HG03439 (cell line): ENCODE measurements at regions not wholly inside any gene's neighbourhood (a gene's known extent, or its start where the extent isn't known, plus 50 kb on each side); places are given as distances from the start of the nearest gene placed in this dataset.
A peak's percentile ranks its signal among the peaks of the same experiment; 100 is the strongest.

Experiments used
- ATAC-seq: cut with Tn5 transposase; IDR thresholded peaks from one replicate; pipeline ENCODE4 v1.9.1; 2021; ENCODE audit warnings: mild to moderate bottlenecking, moderate library complexity; ENCODE audit not compliant: unreplicated experiment

- peak; percentile 81 for ATAC-seq
Measured at GRCh38 chr1:87437663-87438295, 109.1 kb downstream of the LMO4 start.

DNA sequence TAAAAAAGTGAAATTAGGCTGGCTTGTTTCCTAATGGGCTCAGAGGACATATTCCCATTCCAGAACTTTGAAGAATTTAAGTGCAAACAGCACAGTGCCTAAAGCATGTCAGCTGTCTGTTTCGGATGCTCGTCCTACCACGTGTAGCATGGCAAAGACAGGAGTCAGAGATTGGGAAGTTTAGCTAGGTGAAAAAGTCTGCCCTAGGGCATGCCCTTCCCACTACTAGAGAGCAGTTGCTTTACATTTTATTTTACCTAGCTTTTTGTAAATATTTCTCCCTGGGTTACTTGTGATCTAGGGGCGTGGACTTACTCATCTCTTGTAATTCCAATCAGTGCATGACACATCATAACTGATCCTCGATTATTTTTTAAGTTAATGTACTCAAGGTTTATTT lies 111.1 kb downstream of the LMO4 start:
- ATAC-seq, result no peak

DNA sequence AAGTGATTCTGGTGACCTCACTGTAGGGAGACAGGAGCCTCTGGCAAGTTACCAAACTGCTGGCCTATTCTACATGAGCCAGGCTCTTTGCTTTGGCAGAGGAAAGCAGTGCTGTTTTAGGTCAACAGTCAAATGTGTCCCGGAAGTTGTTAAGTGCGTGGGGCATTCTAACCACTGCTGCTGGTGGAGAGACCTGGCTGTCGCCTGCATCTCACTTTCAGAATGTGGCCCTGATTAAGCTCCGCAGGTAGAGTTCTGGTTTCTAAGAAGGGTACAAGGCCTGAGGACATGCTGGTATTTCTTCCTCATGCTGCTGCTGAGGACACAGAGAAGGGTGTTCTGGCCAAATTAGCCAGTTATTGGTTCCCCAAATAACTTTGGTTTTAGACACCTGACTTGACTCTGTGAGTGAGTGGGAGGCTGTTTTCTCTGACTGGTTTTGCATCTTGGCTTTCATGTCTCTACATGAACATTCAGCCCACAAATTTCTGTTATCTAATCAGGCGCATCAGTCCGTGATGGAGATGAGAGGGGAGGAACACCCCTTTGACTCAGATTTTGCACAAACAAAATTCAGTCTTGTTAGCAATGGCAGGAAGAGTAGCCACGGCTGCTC lies 120.8 kb downstream of the LMO4 start:
- ATAC-seq, result peak; percentile 90

GRCh38 chr1:87450136-87450535 lies 121.5 kb downstream of the LMO4 start:
- no peak for ATAC-seq

GRCh38 chr1:87450615-87451209 lies 122.0 kb downstream of the LMO4 start:
- ATAC-seq, result no peak

DNA sequence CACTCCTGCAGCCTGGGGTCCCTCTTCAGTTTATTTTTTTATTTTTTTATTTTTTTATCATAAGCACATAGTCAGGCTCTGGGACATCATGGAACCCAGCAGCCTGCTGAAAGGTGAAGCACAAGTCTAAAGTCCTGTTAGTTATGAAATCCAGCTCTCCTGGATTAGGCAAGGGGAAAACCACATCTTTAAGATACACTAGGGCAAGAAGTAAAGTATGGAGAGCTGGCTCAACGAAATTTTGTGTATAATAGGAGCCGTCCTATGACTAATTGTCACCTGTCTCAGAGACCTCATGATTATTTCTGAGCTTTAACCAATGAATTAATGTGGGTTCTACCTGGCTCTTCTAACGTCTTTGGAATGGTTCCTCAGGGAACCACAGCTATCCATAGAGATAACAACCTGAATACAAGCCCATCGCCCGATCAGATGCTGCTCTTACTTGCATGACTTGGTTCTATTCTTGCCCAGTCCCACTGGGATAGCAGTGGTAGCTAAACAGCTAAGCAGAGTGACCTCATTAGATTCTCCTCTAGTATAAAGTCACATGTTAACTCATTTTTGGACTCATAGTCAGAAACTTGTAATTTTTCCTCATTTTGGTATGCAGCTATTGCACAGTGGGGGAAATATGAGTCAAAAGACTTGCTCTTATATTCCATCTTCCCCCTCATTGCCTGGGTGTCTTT lies 122.7 kb downstream of the LMO4 start:
- no peak for ATAC-seq

DNA sequence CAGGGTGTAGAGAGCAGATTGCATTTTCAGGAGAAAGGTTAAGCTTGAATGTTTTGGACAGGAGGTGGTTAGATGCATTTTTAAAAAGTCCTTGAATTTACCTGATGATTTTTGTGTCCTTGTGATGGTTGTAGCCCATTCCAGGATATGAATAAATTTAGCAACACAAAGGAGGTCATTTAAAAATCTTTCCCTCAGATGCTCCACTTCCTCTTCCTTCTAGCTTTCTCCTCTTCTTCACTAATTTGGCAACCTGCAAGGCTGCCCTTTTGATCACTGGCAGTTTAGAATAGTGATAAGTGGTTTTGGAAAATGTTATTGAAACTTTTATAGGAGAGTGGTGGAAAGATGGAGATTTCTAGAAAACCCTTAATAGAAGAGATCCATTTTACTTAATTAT lies 124.0 kb downstream of the LMO4 start:
- ATAC-seq, result no peak

DNA sequence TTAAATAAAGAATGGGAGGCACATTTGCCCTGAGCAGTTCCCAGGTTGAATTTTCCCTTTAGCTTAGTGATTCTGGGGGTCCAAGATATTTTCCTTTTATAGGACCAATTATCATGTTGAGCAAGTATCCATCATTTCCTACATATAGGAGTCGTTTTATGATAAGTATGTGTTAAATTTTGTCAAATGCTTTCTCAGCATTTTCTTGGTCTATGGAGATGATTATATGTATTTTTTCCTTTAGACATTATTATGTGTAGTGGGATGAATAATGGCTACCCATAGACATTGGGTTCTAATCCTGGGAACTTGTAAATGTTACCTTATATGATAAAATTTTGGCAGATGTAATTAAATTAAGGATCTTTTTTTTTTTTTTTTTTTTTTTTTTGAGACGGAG lies 128.7 kb downstream of the LMO4 start:
- no peak for ATAC-seq

GRCh38 chr1:87462894-87463293 lies 134.2 kb downstream of the LMO4 start:
- ATAC-seq, result peak; percentile 50

DNA sequence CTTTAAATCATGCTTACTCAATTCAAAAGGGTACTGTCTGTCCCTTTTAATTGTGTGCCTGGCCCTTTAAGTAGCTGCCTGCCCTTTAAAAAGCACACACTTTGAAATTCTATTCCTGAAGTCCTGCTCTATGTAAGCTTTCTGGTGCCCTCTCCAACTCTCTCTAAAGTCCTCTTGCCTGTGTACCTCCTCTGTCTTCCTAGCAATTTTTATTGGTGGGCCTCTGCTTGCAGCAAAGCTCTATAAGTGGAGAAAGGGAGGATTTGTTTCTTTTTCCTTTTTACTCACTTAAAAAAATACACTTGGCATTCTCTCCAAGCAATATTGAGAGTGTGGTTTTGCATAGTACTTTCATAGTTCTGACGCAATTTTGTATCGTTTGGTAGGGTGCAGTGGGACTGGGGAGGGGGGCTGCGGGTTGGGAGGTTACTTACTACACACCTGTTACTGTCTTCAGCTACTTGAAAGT lies 135.4 kb downstream of the LMO4 start:
- no peak for ATAC-seq

GRCh38 chr1:87466621-87467020 lies 137.9 kb downstream of the LMO4 start:
- ATAC-seq, result no peak

- no peak for ATAC-seq
Measured at GRCh38 chr1:87472716-87473115, 144.0 kb downstream of the LMO4 start.

DNA sequence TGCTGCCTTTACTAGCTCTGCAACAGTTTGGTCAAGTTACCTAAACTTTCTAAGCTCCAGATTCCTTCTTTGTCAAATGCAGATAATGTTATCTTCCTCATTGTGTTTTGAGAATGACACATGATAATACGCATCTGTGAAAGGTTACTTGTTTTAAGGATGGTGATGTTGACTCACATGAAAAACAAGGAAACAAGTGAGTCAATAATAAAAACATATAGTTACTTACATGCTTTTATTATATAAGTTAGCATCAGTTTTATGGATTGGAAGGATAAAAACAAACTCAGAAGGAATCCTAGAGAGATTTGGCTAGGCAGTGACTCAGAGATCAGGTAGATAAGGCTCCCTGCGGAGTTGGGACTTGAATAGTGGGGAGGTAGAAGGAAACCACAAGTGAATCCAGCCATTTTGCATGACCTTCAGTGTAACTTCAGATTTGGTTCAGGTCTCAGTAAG lies 144.6 kb downstream of the LMO4 start:
- ATAC-seq, result no peak

- no peak for ATAC-seq
Measured at GRCh38 chr1:87474098-87474497, 145.4 kb downstream of the LMO4 start.

DNA sequence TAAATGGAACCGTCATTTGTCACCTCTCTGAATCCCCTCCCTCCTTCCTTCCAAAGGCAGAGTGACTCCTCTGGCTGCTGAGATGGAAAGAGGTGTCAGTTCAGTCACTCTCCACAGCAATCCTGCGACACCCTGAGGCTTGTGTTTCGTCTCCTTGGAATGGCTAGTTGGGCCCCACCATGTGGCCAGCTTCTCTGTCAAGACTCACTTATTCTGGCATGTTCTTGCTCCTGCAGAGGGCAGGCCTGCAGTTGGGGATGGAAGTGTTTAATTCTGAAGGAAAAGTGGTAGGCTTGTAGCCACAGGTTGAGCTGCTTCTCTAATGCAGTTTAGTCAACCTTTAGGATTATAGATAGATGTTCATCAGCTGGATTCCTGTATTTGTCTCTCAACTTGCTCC lies 149.6 kb downstream of the LMO4 start:
- no peak for ATAC-seq

DNA sequence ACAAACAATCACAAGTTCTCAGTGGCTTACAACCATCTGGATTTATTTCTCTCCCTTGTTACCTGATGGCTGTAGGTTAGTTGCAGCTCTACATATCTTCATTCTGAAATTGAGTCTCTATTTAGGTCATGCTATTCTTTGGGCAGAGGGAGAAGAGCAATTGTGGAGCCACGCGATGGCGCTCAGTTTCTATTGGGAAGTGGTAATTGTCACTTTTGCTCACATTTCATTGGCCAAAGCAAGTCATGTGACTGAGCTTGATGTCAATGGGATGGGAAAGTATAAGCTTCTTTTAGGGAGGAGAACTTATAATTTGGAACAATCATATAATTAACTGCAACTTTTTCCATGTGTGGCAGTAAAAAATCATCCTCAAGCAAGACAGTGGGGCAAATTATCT lies 166.5 kb downstream of the LMO4 start:
- no peak for ATAC-seq

DNA sequence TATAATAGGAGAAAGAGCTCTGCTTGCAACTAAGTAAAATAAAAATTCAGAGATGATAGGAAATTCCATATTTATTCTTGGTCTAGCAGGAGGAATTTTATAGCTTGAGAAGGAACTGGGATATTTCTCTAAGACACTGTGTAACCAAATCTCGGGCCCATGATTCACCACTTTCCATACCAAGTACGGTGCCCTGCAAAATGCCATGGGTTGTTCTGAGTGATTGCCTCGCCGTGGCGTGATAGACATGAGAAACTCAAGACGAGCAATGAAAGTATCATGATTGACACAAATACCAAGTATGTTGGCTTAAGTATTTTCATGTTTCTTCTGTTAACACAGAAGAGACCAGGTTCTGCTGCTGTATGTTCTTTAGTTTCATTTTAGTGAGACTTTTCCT lies 167.2 kb downstream of the LMO4 start:
- ATAC-seq, result no peak

GRCh38 chr1:87497380-87498203 lies 168.9 kb downstream of the LMO4 start:
- peak; percentile 67 for ATAC-seq

DNA sequence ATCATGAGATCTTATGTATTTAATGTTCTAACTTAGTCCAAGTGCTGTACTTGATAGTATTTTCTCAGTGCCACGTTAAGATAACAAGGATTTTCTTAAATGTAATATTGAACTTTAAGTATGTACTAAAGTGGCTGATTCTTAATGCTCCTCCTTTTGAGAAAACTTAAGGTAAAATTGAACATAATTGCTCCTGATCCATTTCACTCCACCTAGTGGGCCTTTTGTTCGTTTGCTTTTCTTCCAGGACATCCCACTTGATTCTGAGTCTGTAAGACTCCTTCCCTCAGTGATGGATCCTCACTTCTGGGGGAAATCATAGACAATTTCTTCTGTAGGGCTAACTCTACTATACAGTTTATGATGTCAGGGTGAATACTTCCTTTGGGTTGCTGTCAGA lies 173.1 kb downstream of the LMO4 start:
- ATAC-seq, result no peak

- ATAC-seq, result no peak
Measured at GRCh38 chr1:87505391-87505983, 176.8 kb downstream of the LMO4 start.

GRCh38 chr1:87506147-87506546 lies 177.5 kb downstream of the LMO4 start:
- ATAC-seq, result no peak
